ENCODE measurements at regions not wholly inside any gene's neighbourhood (a gene's known extent, or its start where the extent isn't known, plus 50 kb on each side); places are given as distances from the start of the nearest gene placed in this dataset.

DNA sequence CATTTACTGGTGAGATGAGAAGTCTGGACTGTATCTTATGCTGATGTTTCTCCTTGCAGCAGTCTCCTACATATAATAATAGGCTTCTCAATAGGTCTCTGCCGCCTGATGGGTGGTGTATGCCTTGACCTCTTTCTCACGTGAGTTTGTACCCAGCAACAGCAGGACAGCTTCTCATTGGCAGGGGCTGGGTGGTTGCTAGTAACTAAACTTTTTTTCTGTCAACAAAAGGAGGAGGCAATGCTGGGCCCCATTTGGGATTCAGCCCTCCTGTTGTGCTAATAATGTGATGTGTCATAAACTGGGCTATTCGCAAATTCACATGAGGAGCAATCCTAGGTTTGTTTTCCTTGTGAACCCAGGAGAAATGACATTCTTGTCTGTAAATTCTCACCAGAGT, 533.6 kb downstream of the GATA3 start:
- TF ChIP-seq, protein P1, sequence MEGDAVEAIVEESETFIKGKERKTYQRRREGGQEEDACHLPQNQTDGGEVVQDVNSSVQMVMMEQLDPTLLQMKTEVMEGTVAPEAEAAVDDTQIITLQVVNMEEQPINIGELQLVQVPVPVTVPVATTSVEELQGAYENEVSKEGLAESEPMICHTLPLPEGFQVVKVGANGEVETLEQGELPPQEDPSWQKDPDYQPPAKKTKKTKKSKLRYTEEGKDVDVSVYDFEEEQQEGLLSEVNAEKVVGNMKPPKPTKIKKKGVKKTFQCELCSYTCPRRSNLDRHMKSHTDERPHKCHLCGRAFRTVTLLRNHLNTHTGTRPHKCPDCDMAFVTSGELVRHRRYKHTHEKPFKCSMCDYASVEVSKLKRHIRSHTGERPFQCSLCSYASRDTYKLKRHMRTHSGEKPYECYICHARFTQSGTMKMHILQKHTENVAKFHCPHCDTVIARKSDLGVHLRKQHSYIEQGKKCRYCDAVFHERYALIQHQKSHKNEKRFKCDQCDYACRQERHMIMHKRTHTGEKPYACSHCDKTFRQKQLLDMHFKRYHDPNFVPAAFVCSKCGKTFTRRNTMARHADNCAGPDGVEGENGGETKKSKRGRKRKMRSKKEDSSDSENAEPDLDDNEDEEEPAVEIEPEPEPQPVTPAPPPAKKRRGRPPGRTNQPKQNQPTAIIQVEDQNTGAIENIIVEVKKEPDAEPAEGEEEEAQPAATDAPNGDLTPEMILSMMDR (IDR thresholded peaks at IDR 0.05): no peak
- WGBS (ENCODE audit: insufficient coverage): 90% methylated on average over 3 of the region's 3 CpGs
- no peak for ATAC-seq
- Histone ChIP-seq H3K9me3 (ENCODE audit: control insufficient read depth, insufficient read depth, low read length) (no peaks in the 10 kb centered on the region), H3K4me3 (ENCODE audit: low read length) (no peak overlapping the region), H3K27me3 (ENCODE audit: control insufficient read depth, insufficient read depth, low read length) (peaks cover 2% of the 10 kb centered on the region), H3K27ac (ENCODE audit: low read length) (no peak overlapping the region), H3K36me3 (ENCODE audit: control insufficient read depth, insufficient read depth, low read length) (no peaks in the 10 kb centered on the region), H3K4me1 (ENCODE audit: control insufficient read depth, insufficient read depth, low read length) (no peaks in the 10 kb centered on the region)
- Mint-ChIP-seq H3K9me3 (no peaks in the 10 kb centered on the region), H3K4me3 (no peak overlapping the region), H3K27me3 (ENCODE audit: low read depth in 2 of 2) (peaks cover 18 to 35% of the 10 kb centered on the region in 2 donors), H3K36me3 (no peaks in the 10 kb centered on the region), H3K4me1 (no peaks in the 10 kb centered on the region), H3K27ac (no peak overlapping the region)
- no peak for DNase-seq
- intact Hi-C loops (cut with micrococcal nuclease): no loop called here

DNA sequence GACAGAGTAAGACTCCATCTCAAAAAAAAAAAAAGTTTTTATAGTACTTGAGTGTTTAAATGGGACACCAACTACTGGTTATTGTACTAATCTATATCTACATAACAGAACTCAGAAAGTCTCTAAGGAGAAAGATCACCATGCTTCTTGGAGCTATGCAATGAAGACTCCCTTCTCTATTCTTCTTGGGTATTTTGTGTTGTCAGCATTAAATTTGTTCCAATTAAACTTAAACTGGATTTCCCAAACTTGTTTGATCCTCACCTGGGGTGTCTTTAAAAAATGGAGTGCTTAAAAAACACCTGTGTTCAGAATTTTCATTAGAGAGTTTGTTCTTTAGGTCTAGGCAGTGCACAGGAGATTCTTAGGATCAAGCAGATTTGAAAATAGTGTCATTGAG, 536.0 kb downstream of the GATA3 start:
- Mint-ChIP-seq H3K36me3 (no peaks in the 10 kb centered on the region), H3K27me3 (ENCODE audit: low read depth in 2 of 2) (peaks cover 14 to 24% of the 10 kb centered on the region in 2 donors), H3K27ac (no peak overlapping the region), H3K9me3 (no peaks in the 10 kb centered on the region), H3K4me1 (no peaks in the 10 kb centered on the region), H3K4me3 (no peak overlapping the region)
- TF ChIP-seq, protein P1 (IDR thresholded peaks at IDR 0.05): no peak
- no peak overlapping the region for H3K4me3 ChIP-seq (ENCODE audit: low read length)
- no peaks in the 10 kb centered on the region for H3K36me3 ChIP-seq (ENCODE audit: control insufficient read depth, insufficient read depth, low read length)
- intact Hi-C loops (cut with micrococcal nuclease): no loop called here
- H3K4me1 ChIP-seq (ENCODE audit: control insufficient read depth, insufficient read depth, low read length): no peaks in the 10 kb centered on the region
- ATAC-seq: no peak
- no peaks in the 10 kb centered on the region for H3K9me3 ChIP-seq (ENCODE audit: control insufficient read depth, insufficient read depth, low read length)
- H3K27me3 ChIP-seq (ENCODE audit: control insufficient read depth, insufficient read depth, low read length): peaks cover 2% of the 10 kb centered on the region
- H3K27ac ChIP-seq (ENCODE audit: low read length): no peak overlapping the region
- DNase-seq: no peak

DNA sequence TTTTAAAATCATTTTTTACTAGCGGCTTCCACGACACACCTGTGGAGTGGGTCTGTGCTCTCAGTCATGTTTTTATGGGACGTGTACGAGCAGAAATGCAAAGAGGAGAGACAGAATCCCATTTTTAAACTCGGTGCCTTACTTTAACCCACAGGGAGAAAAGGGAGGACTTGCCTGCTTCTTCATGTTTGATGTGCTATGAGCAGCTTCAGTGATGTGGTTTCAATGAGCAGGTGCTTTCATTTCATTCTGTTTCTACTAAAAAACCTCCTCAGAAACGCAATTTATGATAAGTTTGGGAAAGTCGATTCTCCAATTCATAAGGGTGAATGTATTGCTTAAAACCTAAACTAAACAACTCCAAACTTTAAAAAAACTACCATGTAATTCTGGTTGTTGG, 537.2 kb downstream of the GATA3 start:
- WGBS (ENCODE audit: insufficient coverage): 86% methylated on average over 5 of the region's 7 CpGs
- Histone ChIP-seq H3K27me3 (ENCODE audit: control insufficient read depth, insufficient read depth, low read length) (peaks cover 2% of the 10 kb centered on the region), H3K27ac (ENCODE audit: low read length) (no peak overlapping the region), H3K4me3 (ENCODE audit: low read length) (no peak overlapping the region), H3K9me3 (ENCODE audit: control insufficient read depth, insufficient read depth, low read length) (no peaks in the 10 kb centered on the region), H3K36me3 (ENCODE audit: control insufficient read depth, insufficient read depth, low read length) (no peaks in the 10 kb centered on the region), H3K4me1 (ENCODE audit: control insufficient read depth, insufficient read depth, low read length) (no peaks in the 10 kb centered on the region)
- TF ChIP-seq, protein P1 (IDR thresholded peaks at IDR 0.05): no peak
- H3K4me3 Mint-ChIP-seq: no peak overlapping the region
- no peaks in the 10 kb centered on the region for H3K4me1 Mint-ChIP-seq
- H3K9me3 Mint-ChIP-seq: no peaks in the 10 kb centered on the region
- peaks cover 14 to 33% of the 10 kb centered on the region in 2 donors for H3K27me3 Mint-ChIP-seq (ENCODE audit: low read depth in 2 of 2)
- no peak overlapping the region for H3K27ac Mint-ChIP-seq
- H3K36me3 Mint-ChIP-seq: no peaks in the 10 kb centered on the region
- DNase-seq (no peak), ATAC-seq (no peak)
- intact Hi-C loops (cut with micrococcal nuclease): no loop called here

DNA sequence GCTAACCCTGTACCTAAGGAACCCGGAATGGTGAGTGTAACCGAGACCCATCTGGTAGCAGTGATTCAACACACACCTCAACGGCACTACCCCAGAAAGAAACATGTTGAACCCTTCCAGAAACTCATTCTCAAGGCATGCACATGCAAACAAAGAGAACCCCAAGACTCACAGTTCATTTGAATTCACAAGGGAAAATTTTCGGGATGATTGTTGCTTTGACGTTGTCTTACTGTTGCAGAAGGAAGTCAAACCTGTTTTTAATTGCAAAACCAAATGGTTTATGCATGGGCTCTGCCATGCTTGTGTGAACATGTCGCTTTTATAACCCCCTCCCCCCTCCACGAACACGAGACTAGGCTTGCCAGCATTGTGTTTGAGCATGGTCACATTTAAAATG, 539.7 kb downstream of the GATA3 start:
- H3K36me3 ChIP-seq (ENCODE audit: control insufficient read depth, insufficient read depth, low read length): no peaks in the 10 kb centered on the region
- H3K4me3 ChIP-seq (ENCODE audit: low read length): no peak overlapping the region
- Mint-ChIP-seq H3K4me3 (no peak overlapping the region), H3K36me3 (no peaks in the 10 kb centered on the region), H3K27ac (no peak overlapping the region), H3K27me3 (ENCODE audit: low read depth in 2 of 2) (peaks cover 5 to 17% of the 10 kb centered on the region in 2 donors), H3K9me3 (no peaks in the 10 kb centered on the region), H3K4me1 (no peaks in the 10 kb centered on the region)
- 92% methylated on average over 7 of the region's 8 CpGs for WGBS (ENCODE audit: insufficient coverage)
- TF ChIP-seq, protein P1 (IDR thresholded peaks at IDR 0.05): no peak
- peaks cover 2% of the 10 kb centered on the region for H3K27me3 ChIP-seq (ENCODE audit: control insufficient read depth, insufficient read depth, low read length)
- DNase-seq (no peak), ATAC-seq (no peak)
- no peaks in the 10 kb centered on the region for H3K4me1 ChIP-seq (ENCODE audit: control insufficient read depth, insufficient read depth, low read length)
- H3K9me3 ChIP-seq (ENCODE audit: control insufficient read depth, insufficient read depth, low read length): no peaks in the 10 kb centered on the region
- intact Hi-C loops (cut with micrococcal nuclease): no loop called here
- H3K27ac ChIP-seq (ENCODE audit: low read length): no peak overlapping the region
